ENCODE measurements at regions not wholly inside any gene's neighbourhood (a gene's known extent, or its start where the extent isn't known, plus 50 kb on each side); places are given as distances from the start of the nearest gene placed in this dataset.

- CTCF ChIA-PET: no interaction called here
- Histone ChIP-seq H3K4me2 (0 out of 2 replicates have a peak overlapping the region, but pooled peaks have one; percentile 7), H4K20me1 (ENCODE audit: insufficient read depth) (no peaks in the 10 kb centered on the region)
Measured at GRCh38 chr2:150167711-150168110, 319.8 kb downstream of the RND3 start.

More at GRCh38 chr2:150167711-150168110, 319.8 kb downstream of the RND3 start:
- POLR2A ChIA-PET: no interaction called here
- no peaks in the 10 kb centered on the region for H3K9me2 ChIP-seq
- peak overlapping the region; percentile 40 to 65; a peak in 3 of 4 replicates for H3K27ac ChIP-seq (ENCODE audit: low read depth in 2 of 2, low read length in 1 of 2)
- H3K9ac ChIP-seq: no peak overlapping the region
- no peaks in the 10 kb centered on the region for H3K27me3 ChIP-seq (ENCODE audit: insufficient read depth)
- H3K4me3 ChIP-seq (ENCODE audit: low read depth in 2 of 2, low read length in 1 of 2): no peak overlapping the region
- TF ChIP-seq REST (IDR thresholded peaks at IDR 0.05; ENCODE audit: low read depth, low read length) (no peak), TEAD4 (IDR thresholded peaks at IDR 0.05; ENCODE audit: borderline replicate concordance, insufficient read depth) (peak; percentile 45; the same call in 1 of the 2 replicates), ZBTB33 (IDR thresholded peaks at IDR 0.05; ENCODE audit: borderline replicate concordance, low read depth) (no peak), PBX3 (IDR thresholded peaks at IDR 0.05) (peak; percentile 52), YY1 (IDR thresholded peaks at IDR 0.05; ENCODE audit: low read depth) (no peak), JUND (IDR thresholded peaks at IDR 0.05) (peak; percentile 88), FOXM1 (IDR thresholded peaks at IDR 0.05; ENCODE audit: low read depth) (no peak), TCF12 (IDR thresholded peaks at IDR 0.05) (peak; percentile 72), MAX (IDR thresholded peaks at IDR 0.05; ENCODE audit: low read depth) (0 out of 2 replicates have a peak, but pooled peaks have one; percentile 28), FOSL2 (IDR thresholded peaks at IDR 0.05; ENCODE audit: borderline replicate concordance, low read depth) (peak; percentile 90), EP300 (IDR thresholded peaks at IDR 0.05; ENCODE audit: borderline replicate concordance in 1 of 2, low read depth in 1 of 2, low read length in 1 of 2) (no peak)
- no peaks in the 10 kb centered on the region for H3K9me3 ChIP-seq
- WGBS (ENCODE audit: low lambda C conversion rate): 16% methylated on average over 2 of the region's 2 CpGs
- DNase-seq: no peak
- no peaks in the 10 kb centered on the region for H3K79me2 ChIP-seq (ENCODE audit: insufficient read depth)
- peaks cover under 1% of the 10 kb centered on the region for H3F3A ChIP-seq (replicated peaks; ENCODE audit: insufficient read depth)
- peaks cover 10 to 21% of the 10 kb centered on the region in 2 experiments; a peak in 3 of 4 replicates for H3K4me1 ChIP-seq (ENCODE audit: control insufficient read depth in 1 of 2, insufficient read depth in 2 of 2, low read depth in 1 of 2, low read length in 1 of 2)
- no peak overlapping the region for H2AFZ ChIP-seq (ENCODE audit: low read depth)
- H3K36me3 ChIP-seq (replicated peaks in 1 of 2; ENCODE audit: control insufficient read depth in 1 of 2, insufficient read depth in 2 of 2, low read length in 1 of 2): no peaks in the 10 kb centered on the region
